CD4-positive, alpha-beta memory T cell (primary cell): ENCODE measurements at regions not wholly inside any gene's neighbourhood (a gene's known extent, or its start where the extent isn't known, plus 50 kb on each side); places are given as distances from the start of the nearest gene placed in this dataset.
"Not testable (repeated sequence)": the region's sequence is repeated elsewhere in the genome, so short reads cannot be mapped to it uniquely, and the experiment has no call there.

Source experiments
- CTCF ChIA-PET: fragments of 350-600 bp; sonication (Branson Sonifier 250); formaldehyde crosslinking; loops from one replicate; lab custom pipeline; 2021; ENCODE audit warnings: inconsistent platforms; ENCODE audit not compliant: partially characterized antibody; lab: Charles Lee
- POLR2A ChIA-PET: fragments of 350-600 bp; sonication (Branson Sonifier 250); formaldehyde crosslinking; loops from one replicate; lab custom pipeline; 2021; ENCODE audit not compliant: partially characterized antibody; lab: Charles Lee
- DNase-seq, 5 donors: peaks; one replicate each; pipeline versions ENCODE4 v3.0.0 to v3.0.0-alpha.2; 2020 to 2022; ENCODE audit warnings: mixed read lengths in 1 of 5
- H3K27ac ChIP-seq: one replicate; pipeline ENCODE4 v1.7.0; 2013; ENCODE audit warnings: low read depth, low read length
- H3K27me3 ChIP-seq: 2 replicates; pipeline ENCODE4 v1.7.0; 2013; ENCODE audit warnings: mild to moderate bottlenecking, low read length, moderate library complexity; ENCODE audit not compliant: insufficient read depth
- H3K36me3 ChIP-seq: 2 replicates; pipeline ENCODE4 v1.7.0; 2013; ENCODE audit warnings: mild to moderate bottlenecking, low read length, moderate library complexity; ENCODE audit not compliant: insufficient read depth
- H3K4me1 ChIP-seq: 2 replicates; pipeline ENCODE4 v1.7.0; 2013; ENCODE audit warnings: mild to moderate bottlenecking, low read length, moderate library complexity; ENCODE audit not compliant: insufficient read depth
- H3K4me3 ChIP-seq, 2 donors: one replicate each; pipeline ENCODE4 v1.7.0; 2013; ENCODE audit warnings: low read length in 2 of 2, mild to moderate bottlenecking in 1 of 2
- H3K9me3 ChIP-seq, 2 donors: one replicate each; pipeline ENCODE4 v1.7.0; 2013; ENCODE audit warnings: low read length in 2 of 2, control low read depth in 1 of 2; ENCODE audit not compliant: control insufficient read depth in 1 of 2
- H3K27ac Mint-ChIP-seq, 7 donors: one replicate each; pipeline ENCODE4 v1.8.0; 2020 to 2021; ENCODE audit warnings: mixed read lengths in 7 of 7, mild to moderate bottlenecking in 6 of 7, inconsistent platforms in 3 of 7, moderate library complexity in 3 of 7
- H3K27me3 Mint-ChIP-seq, 2 donors: one replicate each; pipeline ENCODE4 v1.8.0; 2020 to 2021; ENCODE audit warnings: mixed read lengths in 2 of 2
- H3K36me3 Mint-ChIP-seq, 2 donors: one replicate each; pipeline ENCODE4 v1.8.0; 2020 to 2021; ENCODE audit warnings: mixed read lengths in 2 of 2, inconsistent platforms in 1 of 2, mild to moderate bottlenecking in 1 of 2
- H3K4me1 Mint-ChIP-seq, 4 donors: one replicate each; pipeline ENCODE4 v1.8.0; 2020 to 2021; ENCODE audit warnings: mixed read lengths in 4 of 4, mild to moderate bottlenecking in 1 of 4
- H3K4me3 Mint-ChIP-seq, 8 donors: one replicate each; pipeline ENCODE4 v1.8.0; 2020 to 2021; ENCODE audit warnings: mixed read lengths in 8 of 8, mild to moderate bottlenecking in 7 of 8, moderate library complexity in 6 of 8, inconsistent platforms in 3 of 8
- H3K9me3 Mint-ChIP-seq, 8 donors: one replicate each; pipeline ENCODE4 v1.8.0; 2020 to 2021; ENCODE audit warnings: mixed read lengths in 8 of 8, mild to moderate bottlenecking in 5 of 8, inconsistent platforms in 3 of 8, moderate library complexity in 1 of 8
- intact Hi-C: fragments of 100-400 bp; cut with micrococcal nuclease; formaldehyde crosslinking; loops from one replicate; pipeline ENCODE4 v1.15.1; 2023

DNA sequence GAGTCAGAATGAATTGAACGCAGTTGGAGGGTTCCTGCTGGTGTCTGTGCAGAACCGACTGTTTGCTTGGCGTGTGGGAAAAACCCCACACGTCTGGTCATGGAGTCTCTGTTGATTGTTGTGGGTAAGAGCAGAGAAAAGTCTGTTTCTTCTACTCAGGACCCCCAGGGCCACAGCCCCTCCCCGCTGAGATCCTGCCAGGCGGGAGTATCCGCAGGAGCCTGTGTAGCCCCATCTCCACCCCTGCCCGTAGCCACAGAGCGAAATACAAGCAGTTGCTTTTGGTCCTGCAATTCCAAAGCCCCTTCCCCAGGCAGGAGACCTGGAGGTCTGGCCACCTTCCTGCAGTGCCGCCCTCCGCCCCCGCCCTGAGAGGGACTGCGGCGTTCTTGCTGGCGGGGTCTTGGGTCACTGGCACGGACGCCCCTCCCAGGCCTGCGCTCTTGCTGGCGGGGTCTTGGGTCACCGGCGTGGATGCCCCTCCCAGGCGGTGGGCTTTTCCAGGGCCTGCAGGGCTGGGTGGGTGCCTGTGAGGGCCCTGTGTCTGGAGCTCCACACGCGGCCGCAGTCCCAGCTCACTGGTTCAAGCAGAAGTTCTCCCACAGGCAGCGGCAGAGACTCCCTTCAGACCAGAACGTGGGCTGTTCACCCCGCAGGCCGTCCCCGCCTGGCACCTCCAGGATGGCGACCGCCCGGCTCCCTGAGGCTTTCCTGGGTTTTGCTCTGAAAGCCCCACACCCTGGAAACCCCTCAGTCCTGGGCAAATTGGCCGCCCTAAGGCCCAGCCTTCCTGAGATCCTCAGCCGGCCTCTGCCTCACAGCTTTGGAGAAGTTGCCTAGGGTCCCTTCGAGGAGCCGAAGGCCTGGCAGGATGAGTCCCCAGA is 76.0 kb upstream of the CTDP1 start:
- POLR2A ChIA-PET = no interaction called here
- Histone ChIP-seq H3K9me3 (no peaks in the 10 kb centered on the region), H3K4me3 (no peak overlapping the region), H3K36me3 (no peaks in the 10 kb centered on the region), H3K27ac (no peak overlapping the region), H3K4me1 (no peaks in the 10 kb centered on the region), H3K27me3 (no peaks in the 10 kb centered on the region)
- Mint-ChIP-seq H3K4me3 (no peak overlapping the region), H3K9me3 (peaks cover 0 to 2% (median 0%) of the 10 kb centered on the region in 8 donors), H3K36me3 (no peaks in the 10 kb centered on the region), H3K4me1 (no peaks in the 10 kb centered on the region), H3K27me3 (peaks cover 1 to 6% of the 10 kb centered on the region in 2 donors), H3K27ac (no peak overlapping the region)
- no peak for DNase-seq
- intact Hi-C loops = no loop called here
- CTCF ChIA-PET = no interaction called here

GRCh38 chr18:79604205-79604912 is 75.2 kb upstream of the CTDP1 start:
- CTCF ChIA-PET = no interaction called here

GRCh38 chr18:79604913-79605880 is 74.4 kb upstream of the CTDP1 start:
- no peak for DNase-seq
- no peaks in the 10 kb centered on the region for H3K27me3 ChIP-seq
- no peaks in the 10 kb centered on the region for H3K36me3 ChIP-seq
- H3K4me1 Mint-ChIP-seq = no peaks in the 10 kb centered on the region
- H3K27me3 Mint-ChIP-seq = peaks cover 1 to 7% of the 10 kb centered on the region in 2 donors
- no peaks in the 10 kb centered on the region for H3K9me3 ChIP-seq
- ChIA-PET POLR2A (no interaction called here), CTCF (no interaction called here)
- H3K27ac Mint-ChIP-seq = no peak overlapping the region
- intact Hi-C loops = no loop called here
- no peak overlapping the region for H3K4me3 Mint-ChIP-seq
- no peaks in the 10 kb centered on the region for H3K4me1 ChIP-seq
- H3K27ac ChIP-seq = no peak overlapping the region
- H3K9me3 Mint-ChIP-seq = peaks cover 0 to 2% (median 0%) of the 10 kb centered on the region in 8 donors
- H3K36me3 Mint-ChIP-seq = no peaks in the 10 kb centered on the region
- H3K4me3 ChIP-seq = no peak overlapping the region

More at GRCh38 chr18:79604205-79604912, 75.2 kb upstream of the CTDP1 start:
- Mint-ChIP-seq H3K27me3 (peaks cover 1 to 7% of the 10 kb centered on the region in 2 donors), H3K27ac (no peak overlapping the region), H3K4me3 (no peak overlapping the region), H3K36me3 (no peaks in the 10 kb centered on the region), H3K9me3 (peaks cover 0 to 2% (median 0%) of the 10 kb centered on the region in 8 donors), H3K4me1 (no peaks in the 10 kb centered on the region)
- H3K9me3 ChIP-seq = no peaks in the 10 kb centered on the region
- no peak overlapping the region for H3K27ac ChIP-seq
- no peak for DNase-seq
- H3K4me1 ChIP-seq = no peaks in the 10 kb centered on the region
- H3K27me3 ChIP-seq = no peaks in the 10 kb centered on the region
- H3K36me3 ChIP-seq = no peaks in the 10 kb centered on the region
- POLR2A ChIA-PET = no interaction called here
- no peak overlapping the region for H3K4me3 ChIP-seq
- intact Hi-C loops = no loop called here

GRCh38 chr18:79606071-79606470 is 73.5 kb upstream of the CTDP1 start:
- H3K4me3 ChIP-seq, H3K36me3 Mint-ChIP-seq, H3K9me3 ChIP-seq, H3K9me3 Mint-ChIP-seq, H3K4me1 ChIP-seq, H3K4me3 Mint-ChIP-seq, H3K4me1 Mint-ChIP-seq, DNase-seq, H3K27me3 Mint-ChIP-seq, CTCF ChIA-PET, POLR2A ChIA-PET, H3K27ac Mint-ChIP-seq, H3K27me3 ChIP-seq, H3K27ac ChIP-seq, H3K36me3 ChIP-seq, intact Hi-C loops: not testable (repeated sequence)

GRCh38 chr18:79606621-79607331 is 72.8 kb upstream of the CTDP1 start:
- Histone ChIP-seq H3K9me3 (no peaks in the 10 kb centered on the region), H3K4me1 (no peaks in the 10 kb centered on the region)

DNA sequence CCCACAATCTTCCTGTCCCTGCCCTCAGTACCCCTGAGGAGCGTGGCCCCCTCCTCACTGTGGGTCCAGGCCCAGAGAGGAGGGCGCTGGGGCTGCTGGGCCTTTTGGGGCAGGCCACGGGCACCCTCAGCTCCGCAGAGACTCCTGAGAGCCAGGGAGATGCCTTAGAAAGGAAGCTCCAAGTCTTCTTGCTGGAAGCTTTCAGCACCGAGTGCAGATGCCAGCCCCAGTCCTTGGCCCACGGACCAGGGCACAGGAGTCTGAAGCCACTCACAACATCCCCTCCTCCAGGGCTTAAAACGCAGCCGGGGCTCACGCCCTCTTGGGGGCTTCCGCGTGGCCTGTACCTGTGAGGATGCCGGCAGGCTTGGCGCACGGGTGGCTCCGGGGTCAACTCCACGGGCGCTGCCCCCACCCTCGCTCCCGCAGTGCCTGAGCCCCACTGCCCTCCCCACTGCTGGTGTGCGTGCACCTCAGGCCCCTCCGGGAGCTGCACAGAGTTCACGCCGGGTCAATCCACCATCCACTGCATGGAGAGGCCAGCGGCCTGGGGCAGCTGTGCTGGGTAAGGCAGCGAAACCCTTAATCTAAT is 72.1 kb upstream of the CTDP1 start:
- intact Hi-C loops = no loop called here
- no peak for DNase-seq
- Histone ChIP-seq H3K9me3 (no peaks in the 10 kb centered on the region), H3K27ac (no peak overlapping the region), H3K27me3 (no peaks in the 10 kb centered on the region), H3K4me3 (no peak overlapping the region), H3K36me3 (no peaks in the 10 kb centered on the region), H3K4me1 (no peaks in the 10 kb centered on the region)
- CTCF ChIA-PET = no interaction called here
- H3K4me1 Mint-ChIP-seq = no peaks in the 10 kb centered on the region
- no peaks in the 10 kb centered on the region for H3K36me3 Mint-ChIP-seq
- no peak overlapping the region for H3K27ac Mint-ChIP-seq
- no peak overlapping the region for H3K4me3 Mint-ChIP-seq
- POLR2A ChIA-PET = no interaction called here
- peaks cover 0 to 2% (median 0%) of the 10 kb centered on the region in 8 donors for H3K9me3 Mint-ChIP-seq
- H3K27me3 Mint-ChIP-seq = peaks cover 0 to 2% of the 10 kb centered on the region in 2 donors

More at GRCh38 chr18:79606621-79607331, 72.8 kb upstream of the CTDP1 start:
- no peak overlapping the region for H3K27ac ChIP-seq
- CTCF ChIA-PET = no interaction called here
- no peaks in the 10 kb centered on the region for H3K27me3 ChIP-seq
- H3K9me3 Mint-ChIP-seq = peaks cover 0 to 2% (median 0%) of the 10 kb centered on the region in 8 donors
- no peak overlapping the region for H3K4me3 ChIP-seq
- H3K4me3 Mint-ChIP-seq = no peak overlapping the region
- no peaks in the 10 kb centered on the region for H3K36me3 Mint-ChIP-seq
- no peaks in the 10 kb centered on the region for H3K4me1 Mint-ChIP-seq
- H3K27ac Mint-ChIP-seq = no peak overlapping the region
- no peak for DNase-seq
- POLR2A ChIA-PET = no interaction called here
- intact Hi-C loops = no loop called here
- H3K36me3 ChIP-seq = no peaks in the 10 kb centered on the region
- H3K27me3 Mint-ChIP-seq = peaks cover 0 to 2% of the 10 kb centered on the region in 2 donors
